KBM-7 (cell line): ENCODE measurements at regions not wholly inside any gene's neighbourhood (a gene's known extent, or its start where the extent isn't known, plus 50 kb on each side); places are given as distances from the start of the nearest gene placed in this dataset.

Experiments used
- DNase-seq: peaks from one replicate; pipeline ENCODE4 v3.0.0-alpha.2; 2015
- in situ Hi-C: fragments of 300-500 bp; cut with MboI; formaldehyde crosslinking; loops from 2 replicates; pipeline ENCODE4 v1.14.3; 2020; ENCODE audit warnings: low sequenced_read_pairs, low pct_unique_long_range_greater_than_20kb, mixed read lengths

DNA sequence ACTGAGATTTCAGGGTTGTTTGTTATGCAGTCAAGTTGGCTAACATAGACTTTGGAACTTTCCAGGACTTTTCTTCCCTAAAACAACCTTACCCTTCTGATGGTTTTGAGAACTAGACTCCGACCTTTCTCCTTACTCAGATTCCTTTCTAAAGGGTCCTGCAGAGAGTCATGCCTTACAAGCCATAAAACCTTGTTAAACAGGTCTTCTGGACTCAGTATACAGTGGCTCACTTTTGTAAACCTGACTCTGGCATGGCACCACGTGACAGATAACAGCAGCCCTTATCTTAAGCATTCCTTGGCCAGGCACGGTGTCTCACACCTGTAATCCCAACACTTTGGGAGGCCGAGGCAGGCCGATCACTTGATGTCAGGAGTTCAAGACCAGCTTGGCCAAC is 253.2 kb upstream of the RAB6C start:
- in situ Hi-C loops = no loop called here
- no peak for DNase-seq

GRCh38 chr2:129727286-129727685 is 252.2 kb upstream of the RAB6C start:
- DNase-seq = no peak
- in situ Hi-C loops = no loop called here

GRCh38 chr2:129728035-129728972 is 251.2 kb upstream of the RAB6C start:
- in situ Hi-C loops = no loop called here
- no peak for DNase-seq

GRCh38 chr2:129729011-129729410 is 250.5 kb upstream of the RAB6C start:
- in situ Hi-C loops = no loop called here
- no peak for DNase-seq

DNA sequence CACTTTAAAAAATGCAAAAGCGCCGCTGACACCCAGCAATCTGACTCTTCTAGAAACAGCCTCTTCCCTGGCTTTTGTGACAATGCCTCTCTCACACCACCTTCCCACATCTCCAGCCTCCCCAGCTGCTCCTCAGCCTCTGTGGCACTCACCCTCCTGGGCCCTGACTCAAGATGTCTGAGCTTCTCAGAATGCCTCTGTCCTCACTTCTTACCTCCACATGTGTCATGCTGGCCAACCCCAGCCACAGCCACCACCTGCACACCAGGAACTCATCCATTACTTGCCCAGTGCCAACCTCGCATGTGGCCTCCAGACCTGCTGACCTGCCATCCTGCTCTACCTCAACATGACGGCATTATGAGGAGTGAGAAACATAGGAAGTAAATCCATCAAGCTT is 249.8 kb upstream of the RAB6C start:
- in situ Hi-C loops = no loop called here

GRCh38 chr2:129730979-129731378 is 248.5 kb upstream of the RAB6C start:
- in situ Hi-C loops = no loop called here
- no peak for DNase-seq

More for the DNA sequence above, 249.8 kb upstream of the RAB6C start:
- no peak for DNase-seq

DNA sequence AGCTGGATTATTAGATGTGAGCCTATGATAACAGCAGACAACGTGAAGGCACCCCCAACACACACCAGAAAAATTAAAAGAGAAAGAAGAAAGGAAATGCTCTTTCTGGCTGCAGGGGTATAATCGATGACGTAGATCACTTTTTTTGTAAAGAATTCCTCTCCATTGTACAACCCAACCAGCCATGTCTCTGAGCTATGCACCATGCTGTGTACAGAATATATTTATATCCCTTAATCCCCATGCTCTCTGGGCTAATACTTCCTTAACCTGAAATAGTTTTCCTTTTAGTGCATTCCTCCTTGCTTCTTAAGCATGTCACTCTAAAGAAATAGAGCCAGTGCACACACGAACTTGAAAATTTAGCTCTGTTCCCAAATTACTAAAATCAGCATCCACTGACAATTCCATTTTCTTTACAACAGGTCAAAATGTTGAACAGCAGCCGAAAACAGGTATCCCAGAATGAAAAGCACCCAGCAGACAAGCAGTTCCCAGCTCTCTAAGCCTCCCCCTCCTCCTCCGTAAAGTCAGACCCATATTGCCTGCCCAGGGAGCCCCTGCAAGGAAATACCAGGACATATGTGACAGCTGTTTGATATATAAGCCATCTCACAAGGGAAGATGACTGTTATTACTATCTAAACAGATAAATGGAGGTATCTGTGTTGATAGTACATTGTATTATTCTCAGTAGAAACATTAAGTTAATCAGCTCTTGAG is 247.4 kb upstream of the RAB6C start:
- DNase-seq = no peak
- in situ Hi-C loops = no loop called here

- in situ Hi-C loops = no loop called here
- DNase-seq = no peak
Observed at GRCh38 chr2:129732630-129733026, 246.8 kb upstream of the RAB6C start.

GRCh38 chr2:129733041-129733440 is 246.4 kb upstream of the RAB6C start:
- in situ Hi-C loops = no loop called here
- no peak for DNase-seq

- no peak for DNase-seq
- in situ Hi-C loops = no loop called here
Observed at GRCh38 chr2:129733579-129733978, 245.9 kb upstream of the RAB6C start.

DNA sequence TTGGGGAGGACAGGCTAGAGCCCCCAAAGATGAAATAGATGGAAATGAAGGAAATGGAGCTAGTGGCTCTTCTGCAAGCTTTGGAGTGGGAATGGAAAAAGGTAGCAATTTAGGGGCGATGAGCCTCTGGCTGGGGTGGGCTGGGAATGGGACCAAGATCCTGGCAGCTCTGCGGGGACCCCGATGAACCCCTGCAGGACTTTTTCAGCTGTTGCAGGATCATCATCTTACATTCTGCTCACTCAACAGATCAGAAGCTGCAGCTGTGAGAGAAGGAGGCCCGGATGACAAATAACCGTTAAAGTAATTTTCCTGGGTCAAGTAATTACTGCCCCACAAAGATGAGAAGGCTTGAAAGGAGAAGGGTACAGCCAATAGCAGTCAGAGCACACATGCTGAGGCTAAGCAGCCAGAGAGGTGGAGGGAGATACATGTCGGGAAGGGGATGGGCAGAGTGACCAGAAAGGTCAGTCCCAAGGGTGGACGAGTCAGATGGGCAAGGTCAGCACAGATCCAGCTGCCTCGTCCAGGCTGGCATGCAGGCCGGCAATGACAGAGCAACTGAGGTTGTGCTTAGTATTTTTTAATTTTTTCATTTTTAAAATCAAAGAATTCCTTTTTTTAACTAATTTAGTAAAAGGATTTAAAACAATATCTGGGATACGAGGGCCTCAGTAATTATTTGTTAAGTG is 245.0 kb upstream of the RAB6C start:
- in situ Hi-C loops = no loop called here
- DNase-seq = no peak

- DNase-seq = no peak
- in situ Hi-C loops = no loop called here
Observed at GRCh38 chr2:129735576-129735975, 243.9 kb upstream of the RAB6C start.

DNA sequence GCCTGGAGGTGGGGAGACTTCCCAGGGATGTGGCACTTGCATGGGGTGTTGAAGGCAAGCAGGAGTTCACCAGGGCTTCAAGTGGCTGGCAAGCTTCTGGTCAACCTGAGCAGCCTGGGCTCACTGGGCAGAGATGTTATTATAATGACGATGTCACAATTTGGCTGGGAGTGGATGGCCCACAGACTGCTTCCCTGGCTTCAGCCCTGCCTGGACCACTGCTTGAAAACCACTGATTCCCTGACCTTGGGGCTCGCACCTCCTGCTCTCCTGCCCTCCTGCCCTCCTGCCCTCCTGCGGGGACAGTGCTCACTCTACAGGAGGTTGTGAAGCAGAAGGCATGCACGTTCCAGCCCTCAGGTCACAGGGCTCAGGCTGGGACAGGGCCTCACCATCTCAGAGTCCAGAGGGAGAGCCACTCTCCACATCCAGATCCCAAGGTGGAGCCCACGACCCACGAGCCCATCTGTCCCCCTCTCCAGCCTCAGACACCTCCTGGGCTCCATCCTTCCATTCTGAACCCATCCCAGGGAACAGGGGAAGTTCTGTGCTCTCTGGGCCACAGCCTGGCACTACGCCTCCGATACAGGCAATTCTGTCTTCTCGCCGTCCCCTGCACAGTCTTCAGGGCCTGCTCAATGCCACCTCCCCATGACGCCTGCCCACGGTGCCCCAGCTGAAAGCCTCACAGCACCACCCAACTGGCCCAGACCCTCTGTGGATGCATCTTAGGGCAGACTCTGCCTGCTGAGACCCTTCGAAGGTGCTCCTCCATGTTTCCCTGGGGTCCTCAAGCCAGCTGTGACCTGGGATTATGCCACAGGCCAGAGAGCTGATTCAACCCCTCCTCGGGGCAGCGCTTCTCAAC is 241.6 kb upstream of the RAB6C start:
- DNase-seq = no peak
- in situ Hi-C loops = no loop called here

GRCh38 chr2:129738799-129739198 is 240.7 kb upstream of the RAB6C start:
- DNase-seq = no peak
- in situ Hi-C loops = no loop called here

DNA sequence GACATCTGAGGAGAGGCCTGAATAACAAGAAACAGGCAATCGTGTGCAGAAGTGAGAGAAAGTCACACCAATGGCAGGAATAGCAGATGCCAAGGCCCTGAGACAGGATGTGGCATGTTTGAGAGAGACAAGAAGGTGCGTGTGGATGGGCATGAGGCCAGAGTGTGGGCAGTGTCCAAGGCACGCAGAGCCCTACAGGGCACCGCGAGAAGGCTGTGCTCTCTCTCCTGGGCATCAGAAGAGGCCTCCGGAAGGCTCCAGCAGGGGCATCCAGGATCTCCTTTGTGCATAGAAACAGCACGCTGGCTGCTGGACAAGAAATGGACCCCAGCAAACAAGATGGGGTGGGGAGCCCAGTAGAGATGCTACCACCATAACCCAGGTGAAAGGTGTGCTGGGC is 239.0 kb upstream of the RAB6C start:
- no peak for DNase-seq
- in situ Hi-C loops = no loop called here

- DNase-seq = no peak
- in situ Hi-C loops = no loop called here
Observed at GRCh38 chr2:129741165-129741564, 238.3 kb upstream of the RAB6C start.

DNA sequence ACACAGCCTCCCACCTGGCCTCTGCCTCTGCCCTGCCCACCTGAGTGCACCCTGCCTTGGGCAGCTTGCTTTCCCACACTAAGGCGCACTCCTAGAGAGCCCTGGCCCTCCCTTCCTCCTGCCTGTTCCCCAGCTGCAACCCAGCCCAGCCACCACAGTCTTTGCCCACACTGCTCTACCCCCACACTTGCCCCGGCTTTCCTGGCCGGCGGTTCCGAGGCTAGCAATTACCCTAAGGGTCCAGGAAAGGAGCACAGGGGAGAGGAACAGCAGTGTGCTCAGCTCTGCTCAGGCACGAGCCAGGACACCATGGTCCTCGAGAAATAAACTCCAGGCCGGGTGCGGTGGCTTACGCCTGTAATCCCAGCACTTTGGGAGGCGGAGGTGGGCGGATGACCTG is 237.8 kb upstream of the RAB6C start:
- in situ Hi-C loops = no loop called here

GRCh38 chr2:129742415-129743180 is 236.9 kb upstream of the RAB6C start:
- in situ Hi-C loops = no loop called here

More for the DNA sequence above, 237.8 kb upstream of the RAB6C start:
- DNase-seq = no peak

More at GRCh38 chr2:129742415-129743180, 236.9 kb upstream of the RAB6C start:
- no peak for DNase-seq
